AG08395 (cell line): ENCODE measurements at regions not wholly inside any gene's neighbourhood (a gene's known extent, or its start where the extent isn't known, plus 50 kb on each side); places are given as distances from the start of the nearest gene placed in this dataset.

Experiments
- DNase-seq: peaks from one replicate; pipeline ENCODE4 v3.0.0; 2012; ENCODE audit warnings: mixed read lengths, low spot score

DNA sequence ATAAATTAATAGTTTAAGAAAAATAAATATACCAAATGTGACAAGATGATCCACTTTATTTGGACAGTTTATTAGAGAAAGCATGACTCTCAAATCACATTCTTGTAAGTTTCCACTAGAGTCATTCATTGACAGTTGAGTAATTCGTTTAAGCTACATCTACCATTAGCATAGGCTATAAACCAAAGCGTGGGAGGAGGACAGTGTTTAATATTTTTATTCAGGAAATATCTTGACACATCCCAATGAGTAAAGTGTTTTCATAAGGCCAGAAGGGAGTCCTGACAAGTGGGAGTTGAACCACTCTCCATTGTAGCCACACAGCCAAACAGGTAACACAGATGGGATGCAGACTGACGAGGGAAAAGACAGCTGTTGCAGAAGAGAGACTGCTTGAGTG is 386.5 kb upstream of the SEMA3D start:
- no peak for DNase-seq

DNA sequence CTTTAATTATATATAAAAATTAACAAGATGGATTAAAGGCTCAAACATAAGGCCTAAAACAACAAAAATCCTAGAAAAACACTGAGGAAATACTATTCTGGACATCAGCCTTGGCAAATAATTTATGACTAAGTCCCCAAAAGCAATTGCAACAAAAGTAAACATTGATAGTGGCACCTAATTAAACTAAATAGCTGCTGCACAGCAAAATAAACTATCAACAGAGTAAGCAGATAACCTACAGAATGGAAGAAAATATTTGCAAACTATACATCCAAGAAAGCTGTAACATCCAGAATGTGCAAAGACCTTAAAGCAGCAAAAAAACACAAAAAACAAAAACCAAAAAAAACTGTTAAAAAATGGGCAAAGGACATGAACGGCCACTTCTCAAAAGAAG is 384.0 kb upstream of the SEMA3D start:
- DNase-seq, result no peak

DNA sequence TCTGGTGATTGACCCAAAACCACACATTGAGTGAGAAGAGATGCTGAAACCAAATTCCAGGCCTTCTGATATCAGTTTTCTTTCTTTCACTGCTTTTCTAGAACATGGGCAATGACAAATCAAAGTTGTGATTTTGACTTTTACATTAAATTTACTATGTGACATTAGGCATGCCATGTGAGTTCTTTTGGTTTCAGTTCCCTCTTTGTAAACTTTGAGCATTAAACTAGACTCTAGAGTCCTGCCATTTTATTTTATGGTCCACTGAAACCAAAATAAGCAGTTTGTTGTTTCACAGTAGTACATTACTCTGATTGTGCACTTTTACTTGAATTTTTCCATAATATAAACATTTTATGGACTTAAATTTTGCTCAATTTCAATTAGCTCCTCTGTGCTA is 381.1 kb upstream of the SEMA3D start:
- no peak for DNase-seq

DNA sequence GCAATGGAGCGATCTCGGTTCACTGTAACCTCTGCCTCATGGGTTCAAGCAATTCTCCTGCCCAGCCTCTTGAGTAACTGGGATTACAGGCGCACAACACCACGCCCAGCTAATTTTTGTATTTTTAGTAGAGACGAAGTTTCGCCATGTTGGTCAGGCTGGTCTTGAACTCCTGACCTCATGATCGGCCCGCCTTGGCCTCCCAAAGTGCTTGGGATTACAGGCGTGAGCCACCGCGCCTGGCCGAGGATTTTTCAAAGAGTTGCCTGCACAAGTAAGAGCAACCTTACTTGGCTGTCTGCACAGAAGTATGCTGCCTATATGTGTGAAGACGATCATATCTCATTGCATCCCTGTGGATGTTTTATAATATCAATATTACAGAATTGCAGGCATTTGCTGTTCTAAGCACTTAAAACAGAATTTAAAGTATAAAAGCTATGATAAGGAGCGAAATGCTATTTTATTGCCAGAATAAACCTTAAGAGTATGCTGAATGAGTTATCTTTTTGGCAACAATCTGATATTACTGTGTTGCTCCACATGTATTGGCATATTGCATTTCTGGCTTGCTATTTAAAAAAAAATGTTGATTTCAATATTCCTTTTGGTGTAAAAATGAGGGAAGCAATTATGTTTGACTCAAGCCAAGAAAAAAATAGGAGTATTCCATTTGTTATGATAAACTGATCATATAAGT is 379.4 kb upstream of the SEMA3D start:
- no peak for DNase-seq

DNA sequence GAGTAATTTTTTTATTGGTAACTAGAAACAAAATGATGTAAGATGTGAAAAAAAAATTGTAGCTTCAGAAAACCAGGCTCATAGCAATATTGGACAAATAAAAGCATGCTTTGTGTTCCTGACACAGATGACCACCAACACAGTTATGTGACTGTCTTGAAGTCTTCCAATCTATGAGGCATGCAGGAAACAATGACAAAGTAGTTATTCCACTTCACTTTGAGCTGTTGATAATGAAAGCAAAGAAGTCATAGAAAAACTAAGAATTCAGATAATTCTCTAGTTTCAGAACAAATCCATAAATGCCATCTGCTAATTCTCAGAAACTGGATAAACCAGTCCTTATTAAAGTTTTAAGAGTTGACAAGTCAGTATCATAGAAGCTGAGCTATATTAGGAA is 378.4 kb upstream of the SEMA3D start:
- peak; percentile 11 for DNase-seq

DNA sequence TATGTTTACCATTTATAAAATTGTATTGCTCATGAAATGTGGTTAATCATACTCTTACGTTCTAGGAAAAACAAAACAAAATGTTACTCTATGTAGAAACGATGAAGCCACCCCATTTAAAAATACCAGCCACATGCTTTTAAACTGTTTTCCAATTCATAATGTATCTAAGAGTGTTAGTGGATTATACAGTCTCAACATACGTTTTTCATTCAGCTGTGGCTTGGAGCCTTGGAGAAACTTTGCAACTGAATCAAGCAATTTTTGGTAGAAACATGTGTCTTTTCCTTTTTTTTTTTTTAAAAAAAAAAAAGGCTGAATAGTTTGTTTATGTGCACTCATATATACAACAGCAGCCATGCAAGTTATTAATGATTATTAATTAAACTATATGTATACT is 378.0 kb upstream of the SEMA3D start:
- DNase-seq, result no peak

DNA sequence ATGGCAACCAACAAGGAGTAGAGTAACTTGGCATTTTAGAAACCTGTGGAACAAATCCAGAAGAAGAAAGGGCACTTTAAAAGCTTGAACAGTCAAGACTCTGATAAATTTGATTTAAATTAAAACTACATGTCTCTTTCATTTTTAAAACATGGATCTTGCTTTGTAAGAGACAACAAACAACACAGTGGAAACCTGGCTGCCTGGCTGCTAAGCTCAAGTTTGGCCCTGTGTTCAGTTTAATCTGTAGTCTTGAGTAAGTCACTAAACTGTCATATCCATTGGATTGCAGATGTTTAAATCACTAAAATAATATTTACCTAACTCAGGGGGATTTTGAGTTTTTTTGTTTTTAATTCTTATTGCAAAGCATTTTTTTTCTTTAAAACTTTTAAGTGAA is 374.9 kb upstream of the SEMA3D start:
- DNase-seq, result no peak

DNA sequence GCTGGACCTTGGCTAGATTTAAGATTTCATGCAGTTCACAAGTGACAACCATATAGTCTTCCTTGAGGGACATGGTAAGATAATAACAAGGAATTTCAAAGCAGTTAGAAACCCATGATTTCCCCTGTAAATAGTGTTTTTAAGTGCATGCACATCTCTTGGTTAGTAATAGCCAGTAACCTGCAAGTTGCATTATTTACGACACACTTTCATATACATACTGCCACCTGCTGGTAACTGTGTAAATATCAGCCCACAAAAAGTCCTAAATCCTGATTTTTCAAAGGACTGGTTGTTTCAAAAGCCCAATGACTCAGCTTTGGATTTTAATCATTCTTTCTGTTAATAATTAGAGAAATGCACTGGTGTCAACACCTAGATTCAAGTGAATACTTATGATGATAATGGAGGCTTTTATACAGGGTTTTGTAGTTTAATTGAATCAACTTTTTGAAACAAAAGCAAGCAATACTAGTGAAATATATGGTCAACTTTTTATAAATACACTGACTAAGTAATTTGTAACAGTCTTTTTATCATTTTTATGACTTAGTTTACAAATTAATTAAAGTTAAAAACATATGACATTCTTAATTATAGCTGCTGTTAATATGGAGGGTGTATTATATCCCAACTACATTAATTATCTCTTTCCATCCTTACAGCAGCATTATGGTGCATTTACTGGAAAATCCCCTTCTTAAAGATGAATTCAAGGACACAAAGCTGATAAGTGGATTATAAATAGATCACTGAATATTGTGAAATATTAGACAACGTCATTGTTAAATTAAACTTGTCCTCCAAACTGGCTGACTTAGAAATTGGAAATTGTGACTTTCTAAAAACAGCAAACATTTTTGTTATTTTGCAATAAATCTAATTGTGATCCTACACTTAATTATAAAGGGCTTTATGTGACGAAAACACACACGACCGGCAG is 367.7 kb upstream of the SEMA3D start:
- peak; percentile 53 for DNase-seq

DNA sequence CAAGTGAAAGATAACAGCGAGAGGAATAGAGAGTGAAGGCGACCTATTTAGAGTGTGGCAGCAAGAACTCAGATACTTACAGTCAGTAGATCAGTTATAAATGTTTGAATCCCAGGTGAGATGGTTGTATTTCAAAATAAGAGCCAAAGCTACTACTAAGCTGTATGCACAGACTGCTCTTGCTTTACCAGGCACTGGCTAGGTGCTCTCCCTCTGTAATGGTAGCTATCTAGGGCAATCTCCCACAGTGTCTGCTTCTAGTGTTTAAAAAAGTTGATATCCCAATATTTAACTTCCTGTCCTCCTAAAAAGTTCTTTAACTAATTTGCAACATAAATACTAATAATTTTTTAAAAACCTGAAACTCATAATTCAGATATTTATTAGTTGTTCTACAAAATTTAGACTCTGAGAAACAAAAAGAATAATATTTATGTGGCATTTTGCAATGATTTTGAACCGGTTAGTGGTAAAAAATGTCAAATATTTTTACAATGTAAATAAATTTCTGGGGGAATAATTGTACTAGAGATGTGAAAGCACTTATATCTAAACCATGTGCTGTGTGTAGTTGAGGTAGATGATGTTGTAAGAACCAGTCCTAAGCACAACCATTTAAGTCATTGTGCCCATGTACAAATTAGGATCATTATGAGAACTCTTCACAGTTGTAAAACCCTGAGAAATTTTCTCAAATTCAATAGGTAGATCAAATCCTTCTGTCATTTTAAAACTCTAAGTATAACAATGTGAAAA is 349.3 kb upstream of the SEMA3D start:
- peak; percentile 2 for DNase-seq

DNA sequence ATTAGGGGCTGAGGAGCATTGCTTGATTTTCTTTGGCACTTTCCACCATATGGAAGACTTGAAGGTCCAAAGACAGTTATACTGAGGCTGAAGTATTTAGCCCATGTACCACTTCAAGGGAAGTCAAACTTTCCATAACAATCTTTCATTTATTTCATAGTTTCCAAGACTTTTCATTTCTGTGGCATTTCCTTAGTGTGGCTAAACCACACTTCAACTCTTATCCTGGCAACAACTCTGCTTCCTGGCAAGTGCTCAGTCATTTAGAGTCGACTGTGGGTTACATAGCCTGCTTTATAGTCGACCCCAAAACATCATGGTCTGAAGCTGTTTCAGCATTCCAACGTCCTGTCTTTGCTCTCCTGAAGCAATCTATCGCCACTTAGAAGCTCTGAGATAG is 343.0 kb upstream of the SEMA3D start:
- peak; percentile 64 for DNase-seq

DNA sequence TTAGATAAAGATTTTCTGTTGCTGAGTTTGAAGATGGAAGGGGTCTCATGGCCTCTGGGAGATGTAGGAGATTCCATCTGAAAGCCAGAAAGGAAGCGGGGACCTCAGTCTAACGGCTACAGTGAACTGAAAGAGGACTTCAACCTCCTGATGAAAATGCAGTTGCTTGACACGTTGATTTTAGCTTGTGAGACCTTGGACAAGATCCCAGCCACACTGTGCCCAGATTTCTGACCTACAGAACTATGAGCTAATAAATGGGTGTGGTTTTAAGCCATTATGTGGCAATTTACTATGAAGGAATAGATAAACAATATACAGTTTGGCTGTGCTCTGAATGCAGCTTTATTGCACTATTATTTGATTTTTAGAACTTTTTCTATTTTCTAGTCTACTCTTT is 342.3 kb upstream of the SEMA3D start:
- peak; percentile 5 for DNase-seq

DNA sequence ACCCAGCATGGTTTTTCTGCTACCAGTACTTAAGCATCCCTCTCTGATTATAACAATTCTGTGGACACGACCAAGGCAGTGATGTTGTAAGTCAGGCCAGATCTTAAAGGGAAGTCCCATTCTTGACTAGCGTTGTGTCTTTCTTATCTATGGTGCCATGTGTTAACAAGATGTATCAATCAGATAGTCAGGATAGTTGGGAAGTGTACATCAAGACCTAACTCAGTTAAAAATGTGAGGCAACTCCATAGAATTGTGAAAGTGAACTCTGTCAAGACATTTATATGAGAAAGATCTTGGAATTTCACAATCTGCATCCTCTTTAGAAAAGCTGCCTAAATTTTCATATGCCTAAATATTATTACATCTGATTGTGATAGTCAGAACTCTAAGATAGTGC is 341.7 kb upstream of the SEMA3D start:
- DNase-seq, result no peak

DNA sequence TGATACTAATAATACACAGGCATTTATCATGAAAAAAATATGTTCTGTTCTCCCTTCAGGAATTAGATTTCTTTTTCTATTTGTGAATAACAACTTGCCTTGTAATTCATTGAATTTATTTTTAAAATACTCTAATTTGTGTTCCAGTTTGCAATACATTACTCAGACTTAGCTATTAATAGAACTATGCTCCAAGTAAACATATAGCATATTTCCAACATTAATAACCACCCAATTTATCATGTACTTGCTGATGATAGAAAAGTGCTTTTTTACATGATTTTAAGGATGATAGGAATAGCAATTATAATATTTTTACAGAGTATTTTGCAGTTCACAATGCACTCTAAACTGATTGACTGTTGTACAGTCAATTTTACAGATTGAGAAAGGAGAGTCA is 338.8 kb upstream of the SEMA3D start:
- DNase-seq, result no peak

DNA sequence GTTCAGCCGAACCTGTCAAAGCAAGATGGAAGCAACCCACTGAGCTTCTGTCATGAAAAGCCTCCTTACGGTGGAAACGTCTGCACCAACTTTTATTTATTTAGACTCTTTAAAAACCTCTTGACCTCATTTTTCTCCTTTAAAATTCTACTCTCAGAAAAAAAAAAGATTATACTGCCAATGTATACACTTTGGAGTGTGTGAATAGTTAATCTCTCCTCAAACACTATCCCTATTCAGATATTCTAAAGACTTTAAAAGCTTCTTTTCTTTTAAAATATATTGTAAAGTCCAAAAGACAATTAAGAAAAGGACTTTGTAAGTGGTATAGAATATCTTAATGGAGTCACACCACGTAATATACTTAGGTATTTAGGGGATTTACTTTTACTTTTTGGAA is 335.2 kb upstream of the SEMA3D start:
- DNase-seq, result no peak

DNA sequence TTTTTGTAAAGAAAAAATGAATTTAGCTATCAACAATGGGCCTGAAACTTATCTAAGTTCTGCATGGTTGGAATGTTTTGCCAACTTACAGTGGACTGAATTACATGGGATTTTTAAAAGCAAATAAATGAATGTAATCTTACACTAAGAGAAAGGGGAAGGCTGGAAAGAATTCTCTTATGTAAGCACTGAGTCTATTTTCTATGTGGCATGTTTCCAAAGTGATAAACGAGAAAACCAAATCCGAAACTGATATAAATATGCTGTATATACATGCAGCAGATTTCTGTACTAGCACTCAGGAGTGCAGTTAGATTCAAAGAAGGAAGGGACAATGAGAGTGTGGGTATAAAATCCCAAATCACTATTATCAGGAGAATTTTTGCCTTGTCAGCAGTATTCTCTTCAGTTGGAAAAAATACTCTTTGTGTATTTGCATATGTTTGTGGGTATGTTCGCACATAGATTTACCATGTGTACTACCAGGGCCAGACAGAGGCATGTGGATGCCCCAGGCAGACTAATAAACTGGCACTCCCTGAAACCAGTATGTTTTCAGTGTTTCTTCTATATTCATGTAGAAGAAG is 334.3 kb upstream of the SEMA3D start:
- no peak for DNase-seq

DNA sequence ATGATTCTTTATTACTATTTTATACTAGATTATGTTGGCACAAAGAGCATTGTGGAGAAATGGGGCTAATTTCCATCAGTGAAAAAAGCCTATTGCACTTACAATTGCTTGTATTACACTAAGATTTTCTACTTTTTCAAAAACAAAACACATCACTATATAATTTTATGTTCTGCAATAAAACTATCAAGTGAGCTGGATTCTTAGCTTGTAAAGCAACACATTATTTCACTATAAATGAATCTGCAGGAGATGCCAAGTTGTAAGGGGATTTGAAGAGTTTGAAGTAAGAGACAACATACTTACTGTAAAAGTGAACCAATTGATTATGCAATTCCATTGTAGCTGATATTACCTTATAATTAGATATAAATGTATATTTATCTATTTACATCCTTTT is 333.3 kb upstream of the SEMA3D start:
- DNase-seq, result no peak

DNA sequence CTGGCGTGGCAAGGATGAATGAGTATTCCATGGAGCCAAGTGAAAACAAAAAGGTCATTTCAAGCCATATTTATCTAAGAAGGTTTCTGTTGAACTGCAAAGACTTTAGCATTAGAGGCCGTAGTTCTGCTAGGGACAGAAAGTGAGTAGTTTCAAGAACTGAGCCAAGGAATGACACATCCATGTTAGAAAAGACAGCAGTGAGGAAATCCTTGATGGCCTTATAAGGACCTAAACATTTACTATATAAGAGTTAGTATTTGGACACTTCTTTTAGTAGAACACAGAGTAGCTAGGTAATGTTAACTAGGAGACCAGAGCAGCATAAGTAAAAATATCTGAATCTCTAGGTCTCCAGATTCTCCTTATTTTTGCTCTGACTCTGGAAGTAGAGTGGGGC is 329.8 kb upstream of the SEMA3D start:
- DNase-seq, result no peak

DNA sequence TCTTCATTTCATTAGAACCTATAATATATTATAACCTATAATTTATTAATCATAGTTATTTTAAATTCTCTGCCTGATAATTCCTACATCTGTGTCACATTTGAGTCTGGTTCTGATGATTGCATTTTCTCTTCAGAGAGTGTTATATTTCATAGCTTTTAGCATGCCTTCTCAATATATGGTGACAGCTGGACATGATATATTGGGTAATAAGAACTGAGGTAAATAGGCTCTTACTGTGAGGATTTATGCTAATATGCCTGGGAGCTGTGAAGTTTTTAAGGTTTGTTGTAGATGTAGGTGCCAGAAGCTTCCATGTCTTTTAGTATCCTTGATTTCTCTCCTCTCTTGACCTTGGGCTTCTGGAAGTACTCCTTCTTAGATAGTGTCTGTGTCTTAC is 325.9 kb upstream of the SEMA3D start:
- DNase-seq, result no peak

DNA sequence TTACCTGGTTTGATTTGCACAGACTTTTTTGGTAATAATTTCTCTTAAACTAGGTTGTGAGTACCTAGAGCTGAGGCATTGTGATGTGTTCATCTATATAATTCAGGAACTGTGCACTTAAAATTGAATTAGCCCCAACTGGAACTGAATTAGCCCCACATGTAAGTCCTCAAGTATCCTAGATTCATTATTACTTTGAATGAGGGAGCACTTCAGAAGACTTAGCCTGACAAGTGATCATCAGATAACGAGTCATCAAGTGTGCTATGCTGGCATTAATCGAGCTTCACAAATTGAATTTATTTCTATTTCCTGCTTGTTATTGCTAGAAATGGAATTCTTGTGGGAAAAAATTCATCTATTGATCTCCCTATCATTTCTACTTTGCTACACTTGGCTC is 323.4 kb upstream of the SEMA3D start:
- no peak for DNase-seq

DNA sequence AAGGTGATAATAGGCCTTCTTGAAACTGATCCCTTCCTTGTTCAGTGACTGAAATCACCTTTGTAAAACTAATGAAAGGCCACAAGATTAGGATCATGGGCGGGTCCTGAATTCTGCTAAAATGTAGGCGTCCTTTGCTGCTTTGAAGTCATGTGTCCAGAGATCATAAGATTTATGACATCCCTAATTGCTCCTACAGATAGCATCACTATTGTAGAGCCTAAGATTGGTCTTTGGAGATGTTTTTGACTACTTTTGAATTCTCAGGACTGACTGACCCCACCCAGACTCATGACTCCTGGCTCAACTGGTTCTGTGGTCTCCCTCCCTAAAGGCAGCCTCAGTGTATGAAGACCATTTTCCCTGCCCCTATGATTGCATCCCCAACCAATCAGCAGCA is 322.6 kb upstream of the SEMA3D start:
- no peak for DNase-seq

DNA sequence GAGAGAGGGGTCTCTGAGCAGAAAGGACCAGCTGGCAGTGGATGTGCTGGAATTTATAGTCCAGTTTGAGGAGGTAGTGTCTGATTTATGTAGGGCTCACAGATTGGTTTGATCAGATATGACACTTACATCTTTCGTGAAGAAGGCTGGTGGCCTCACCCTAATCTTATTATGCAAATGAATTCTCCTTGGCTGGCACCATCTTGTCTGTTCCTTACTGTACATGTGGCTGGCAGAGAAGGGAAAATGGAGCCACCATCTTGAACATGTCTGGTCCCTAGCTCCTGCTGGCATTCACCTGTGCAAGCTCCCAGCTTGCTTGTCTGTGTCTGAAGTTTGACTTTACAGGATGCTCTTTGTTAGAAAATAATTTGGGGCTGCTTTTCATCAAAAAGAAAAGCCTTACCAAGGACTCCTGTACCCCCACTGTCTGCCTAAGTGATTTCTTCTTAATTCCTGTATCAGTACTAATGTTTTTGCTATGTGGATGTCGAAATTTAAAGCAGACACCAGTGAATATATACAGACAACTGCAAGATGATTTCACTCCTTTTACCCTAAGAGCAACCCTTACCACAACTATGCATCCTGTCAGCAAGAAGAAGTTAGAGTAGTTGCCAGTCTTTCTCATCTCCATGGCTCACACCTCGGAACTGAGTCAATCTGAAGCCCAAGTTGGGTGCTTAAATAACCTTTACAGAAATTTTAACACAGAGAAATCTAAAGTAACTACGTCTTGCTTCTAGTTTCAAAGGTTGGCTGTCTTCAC is 322.0 kb upstream of the SEMA3D start:
- peak; percentile 80 for DNase-seq

DNA sequence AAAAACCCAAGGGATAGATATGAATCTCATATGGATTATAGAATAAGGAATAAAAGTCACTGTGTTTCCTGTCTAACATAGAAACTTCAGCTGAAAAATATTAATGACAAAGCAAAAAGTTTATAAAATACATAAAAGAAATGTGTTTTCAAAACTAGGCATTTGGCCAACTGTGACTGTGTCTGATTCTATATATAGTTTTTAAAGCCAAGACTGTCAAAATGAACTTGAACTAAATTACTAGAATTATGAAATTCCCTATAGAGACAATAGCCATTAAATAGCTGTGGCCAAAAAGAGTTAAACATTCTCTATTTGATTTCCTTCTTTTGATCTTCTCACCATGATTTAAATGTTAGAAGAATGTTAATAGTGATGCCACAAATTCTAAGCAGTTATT is 311.2 kb upstream of the SEMA3D start:
- DNase-seq, result no peak
